HG03064 (cell line): ENCODE measurements at regions not wholly inside any gene's neighbourhood (a gene's known extent, or its start where the extent isn't known, plus 50 kb on each side); places are given as distances from the start of the nearest gene placed in this dataset.

Source experiments
- ATAC-seq: cut with Tn5 transposase; IDR thresholded peaks from one replicate; pipeline ENCODE4 v1.9.1; 2021; ENCODE audit warnings: low read depth; ENCODE audit not compliant: unreplicated experiment

DNA sequence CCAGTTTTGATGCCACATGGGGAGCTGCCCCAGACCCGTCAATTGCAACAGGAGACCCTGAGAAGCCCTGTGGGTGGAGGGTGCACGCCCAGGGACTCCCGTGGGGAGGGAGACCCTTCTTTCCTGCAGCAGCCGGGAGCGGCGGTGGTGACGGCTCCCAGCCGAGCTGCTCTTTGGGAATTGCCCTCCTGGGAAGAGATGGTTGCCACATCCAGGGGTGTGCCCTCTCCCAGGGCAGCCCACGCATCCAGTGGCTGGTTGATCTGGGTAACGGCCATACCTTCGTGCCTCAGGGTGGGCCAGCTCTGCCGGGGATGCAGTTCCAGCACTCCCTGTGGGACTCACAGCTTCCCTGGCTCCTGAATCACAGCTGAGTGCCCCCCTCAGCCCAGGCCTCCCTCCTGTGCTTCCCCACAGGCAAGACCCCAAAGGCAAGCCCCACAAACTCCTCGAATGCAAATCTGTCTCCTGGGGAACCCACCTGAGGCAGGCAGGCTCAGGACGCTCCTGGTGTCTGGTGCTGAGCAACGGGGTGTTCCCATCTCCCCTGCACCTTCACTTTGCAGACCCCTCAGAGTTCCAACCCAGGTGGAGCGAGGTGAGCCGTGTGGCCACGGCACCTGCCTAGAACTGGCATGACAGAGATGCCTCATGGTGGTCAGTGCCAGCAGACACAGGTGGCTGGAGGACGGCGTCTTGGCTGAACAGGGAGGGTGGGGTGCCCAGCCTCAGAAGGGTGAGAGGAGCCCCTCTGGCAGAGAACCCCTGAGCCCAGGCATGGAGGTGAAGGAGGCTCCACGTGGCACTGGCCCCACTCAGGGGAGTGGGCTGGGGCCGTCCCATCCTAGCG, 1027.4 kb downstream of the BRD1 start:
- no peak for ATAC-seq

DNA sequence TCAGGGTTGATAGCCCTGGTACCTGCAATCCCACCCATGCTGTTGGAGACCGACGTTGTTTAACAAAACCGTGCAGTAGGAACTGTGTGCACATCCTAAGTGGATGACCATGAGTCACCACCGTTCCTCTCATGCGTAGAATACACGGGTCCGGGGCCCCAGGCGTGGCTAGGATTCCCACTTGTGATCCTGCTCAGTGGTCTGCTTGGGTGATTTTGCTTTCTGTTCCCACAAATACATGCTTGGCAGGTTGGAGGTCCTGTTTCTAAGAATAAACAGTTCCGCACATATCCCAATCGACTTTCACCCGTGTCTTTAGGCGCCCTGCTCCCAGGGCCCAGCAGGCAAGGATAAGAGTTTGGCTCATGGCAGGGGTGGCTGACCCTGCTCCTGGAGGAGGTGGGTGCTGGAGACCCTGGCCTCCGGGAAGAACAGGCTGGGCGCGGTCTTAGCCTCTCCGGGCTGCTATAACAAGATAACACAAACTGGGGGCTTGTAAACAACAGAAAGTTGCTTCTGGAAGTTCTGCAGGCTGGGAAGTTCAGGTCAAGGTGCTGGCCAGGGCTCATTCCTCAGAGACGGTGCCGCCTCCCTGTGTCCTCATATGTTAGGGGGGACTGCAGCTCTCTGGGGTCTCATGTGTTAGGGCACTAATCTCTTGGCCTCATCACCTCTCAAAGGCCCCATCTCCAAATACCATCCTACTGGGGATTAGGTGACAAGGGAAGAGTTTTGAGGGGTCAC, 1028.3 kb downstream of the BRD1 start:
- ATAC-seq = no peak

DNA sequence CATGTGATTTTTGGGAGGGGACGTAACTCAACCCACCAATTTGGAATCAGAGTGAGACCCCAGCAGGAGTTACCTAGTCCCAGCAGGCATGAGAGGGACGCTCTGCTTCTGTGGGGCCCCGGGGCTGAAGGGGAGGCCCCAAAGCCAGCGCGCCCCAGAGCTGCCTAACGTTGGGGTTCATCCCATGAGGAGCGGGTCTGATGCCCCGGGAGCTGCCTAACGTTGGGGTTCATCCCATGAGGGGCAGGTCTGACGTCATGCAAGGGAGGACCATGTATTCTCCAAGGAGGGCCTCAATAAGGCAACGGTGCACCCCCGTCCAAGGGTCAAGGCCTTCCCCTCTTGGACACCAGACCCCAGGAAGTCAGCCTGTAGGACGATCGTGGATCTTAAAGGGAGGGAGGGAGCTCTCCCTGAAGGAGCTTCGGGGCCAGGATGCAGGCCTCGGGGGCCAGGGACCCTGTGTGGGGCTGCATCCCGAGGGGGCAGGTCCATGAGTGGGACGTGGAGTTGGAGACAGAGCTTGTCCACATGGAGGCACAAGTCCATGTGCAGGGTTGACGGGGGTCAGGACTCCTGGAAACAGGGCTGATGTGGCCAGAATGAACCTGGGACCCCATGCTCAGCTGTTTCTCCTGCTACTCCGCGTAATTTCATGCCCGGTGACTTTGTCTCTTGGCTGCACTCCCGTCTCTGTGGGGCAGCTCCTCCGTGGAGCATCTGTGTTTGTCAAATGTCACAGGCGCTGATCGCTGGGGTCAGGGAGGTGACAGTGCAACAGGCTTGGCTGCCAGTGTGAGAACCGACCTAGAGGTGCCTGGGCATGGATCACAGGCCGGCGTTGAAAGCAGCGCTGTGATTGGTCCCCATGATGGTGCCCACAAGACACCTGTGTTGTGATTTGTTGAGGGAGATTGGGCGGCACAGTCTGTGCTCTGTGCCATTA, 1029.1 kb downstream of the BRD1 start:
- no peak for ATAC-seq

DNA sequence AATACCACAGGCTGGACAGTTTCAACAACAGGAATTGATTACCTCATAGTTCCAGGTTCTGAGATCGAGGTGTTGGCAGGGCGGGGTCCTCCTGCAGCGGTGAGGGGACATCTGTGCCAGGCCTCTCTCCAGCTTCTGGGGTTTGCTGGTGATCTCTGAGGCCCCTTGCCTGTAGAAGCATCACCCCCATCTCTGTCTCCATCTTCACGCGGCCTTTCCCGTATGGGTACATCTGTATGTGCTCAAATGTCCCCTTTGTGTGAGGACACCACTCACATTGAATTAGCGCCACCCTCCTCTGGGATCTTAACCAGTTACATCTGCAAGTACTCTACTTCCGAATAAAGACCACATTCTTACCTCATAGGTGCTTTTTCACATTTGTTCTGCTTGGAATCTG, 1029.9 kb downstream of the BRD1 start:
- ATAC-seq = no peak

DNA sequence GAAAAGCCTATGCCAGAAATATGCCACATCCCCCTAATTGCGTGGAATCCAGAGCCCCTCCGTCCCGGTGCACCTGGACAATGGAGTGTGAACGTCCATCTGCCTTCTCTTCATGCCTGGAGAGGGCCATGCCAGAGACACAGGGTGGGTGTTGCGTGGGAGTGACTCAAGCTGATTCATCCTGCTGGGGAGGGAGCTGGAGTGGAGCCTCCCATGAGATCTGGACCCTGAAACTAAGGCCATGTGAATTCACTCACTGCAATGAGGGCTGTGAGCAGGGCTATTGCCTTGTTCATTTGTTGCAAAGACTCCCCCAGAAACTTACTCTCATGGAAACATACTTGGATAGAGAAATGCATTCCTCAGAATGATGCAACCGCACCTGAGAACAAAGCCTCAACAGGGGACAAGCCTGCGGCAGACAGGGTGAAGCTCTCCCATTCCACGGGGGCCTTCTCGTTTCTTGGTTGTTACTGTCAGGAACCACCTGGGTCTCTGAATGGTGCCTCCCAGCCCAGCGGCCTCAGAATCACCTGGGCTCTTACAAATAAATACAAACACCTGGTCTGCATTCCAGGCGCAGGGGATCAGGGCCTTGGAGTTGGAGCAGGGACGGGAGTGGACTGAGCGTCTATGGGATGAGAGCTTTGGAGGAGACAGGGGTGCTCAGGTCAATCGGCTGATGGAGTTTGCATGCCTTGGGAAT, 1031.2 kb downstream of the BRD1 start:
- ATAC-seq = no peak

DNA sequence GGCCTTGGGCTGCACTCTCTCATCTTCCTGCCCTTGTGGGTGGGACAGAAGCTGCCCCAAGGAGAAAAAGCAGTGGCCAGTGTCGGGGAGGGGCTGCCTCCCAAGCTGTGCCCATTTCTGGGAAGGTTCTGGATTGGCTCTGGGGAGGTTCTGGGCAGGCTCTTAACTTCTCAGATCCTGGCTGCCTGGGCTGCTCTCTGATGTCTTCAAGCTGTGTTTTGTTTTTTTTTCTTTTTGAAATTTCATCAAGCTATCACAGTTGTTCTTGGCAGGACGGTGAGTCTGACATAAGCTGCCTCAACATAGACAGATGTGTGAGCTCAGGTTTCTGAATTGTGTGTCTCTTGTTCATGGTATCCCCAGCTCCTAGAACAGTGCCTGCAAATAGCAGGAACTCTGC, 1032.0 kb downstream of the BRD1 start:
- ATAC-seq = no peak

DNA sequence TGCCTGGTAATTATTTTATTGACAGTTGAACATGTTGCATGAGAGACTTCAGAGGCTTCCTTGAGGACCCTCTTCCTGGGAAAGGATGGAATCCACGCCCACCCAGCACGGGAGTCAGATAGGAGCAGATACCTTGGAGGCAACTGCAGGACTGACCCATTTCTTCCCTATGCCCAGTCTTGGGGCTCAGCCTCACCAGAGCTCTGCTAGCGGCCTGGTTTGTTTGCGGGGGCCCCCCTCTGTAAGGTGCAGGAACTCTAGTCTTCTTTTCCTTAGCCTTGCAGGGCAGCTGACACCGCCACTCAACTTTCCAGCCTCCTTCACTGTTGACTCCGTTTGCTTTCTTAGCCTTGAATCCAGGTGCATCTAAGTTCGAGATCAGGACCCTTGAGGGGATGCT, 1032.8 kb downstream of the BRD1 start:
- no peak for ATAC-seq

DNA sequence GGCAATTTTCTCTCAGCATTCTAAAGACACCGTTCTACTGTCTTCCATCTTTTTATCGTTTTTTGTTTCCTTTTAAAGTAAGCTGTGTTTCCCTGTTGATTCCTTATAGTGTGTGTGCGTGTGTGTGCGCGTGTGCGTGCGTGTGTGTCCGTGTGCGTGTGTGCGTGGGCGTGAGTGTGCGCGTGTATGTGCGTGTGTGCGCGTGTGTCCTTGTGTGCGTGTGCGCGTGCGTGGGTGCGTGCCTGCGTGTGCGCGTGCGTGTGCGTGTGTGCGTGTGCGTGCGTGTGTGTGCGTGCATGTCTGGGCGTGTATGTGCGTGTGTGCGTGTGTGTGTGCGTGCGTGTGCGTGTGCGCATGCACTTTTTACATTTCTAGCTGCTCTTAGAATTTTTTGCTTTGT, 1033.7 kb downstream of the BRD1 start:
- no peak for ATAC-seq

DNA sequence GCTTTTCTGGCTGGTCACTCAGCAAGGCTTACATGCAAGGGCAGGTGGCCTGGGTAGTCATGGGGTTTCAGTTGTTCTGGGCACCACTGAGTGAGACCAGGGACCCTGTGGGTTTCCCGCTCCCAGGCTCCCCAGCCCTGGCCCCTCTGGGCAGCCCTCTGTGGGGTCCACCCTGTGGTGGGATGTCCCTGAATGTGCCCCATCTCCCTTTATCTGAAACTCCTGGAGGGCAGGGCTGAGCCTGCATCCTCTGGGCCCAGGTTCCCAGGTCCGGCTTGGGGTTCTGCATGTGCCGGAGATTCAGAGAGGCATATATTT, 1041.0 kb downstream of the BRD1 start:
- ATAC-seq = no peak

DNA sequence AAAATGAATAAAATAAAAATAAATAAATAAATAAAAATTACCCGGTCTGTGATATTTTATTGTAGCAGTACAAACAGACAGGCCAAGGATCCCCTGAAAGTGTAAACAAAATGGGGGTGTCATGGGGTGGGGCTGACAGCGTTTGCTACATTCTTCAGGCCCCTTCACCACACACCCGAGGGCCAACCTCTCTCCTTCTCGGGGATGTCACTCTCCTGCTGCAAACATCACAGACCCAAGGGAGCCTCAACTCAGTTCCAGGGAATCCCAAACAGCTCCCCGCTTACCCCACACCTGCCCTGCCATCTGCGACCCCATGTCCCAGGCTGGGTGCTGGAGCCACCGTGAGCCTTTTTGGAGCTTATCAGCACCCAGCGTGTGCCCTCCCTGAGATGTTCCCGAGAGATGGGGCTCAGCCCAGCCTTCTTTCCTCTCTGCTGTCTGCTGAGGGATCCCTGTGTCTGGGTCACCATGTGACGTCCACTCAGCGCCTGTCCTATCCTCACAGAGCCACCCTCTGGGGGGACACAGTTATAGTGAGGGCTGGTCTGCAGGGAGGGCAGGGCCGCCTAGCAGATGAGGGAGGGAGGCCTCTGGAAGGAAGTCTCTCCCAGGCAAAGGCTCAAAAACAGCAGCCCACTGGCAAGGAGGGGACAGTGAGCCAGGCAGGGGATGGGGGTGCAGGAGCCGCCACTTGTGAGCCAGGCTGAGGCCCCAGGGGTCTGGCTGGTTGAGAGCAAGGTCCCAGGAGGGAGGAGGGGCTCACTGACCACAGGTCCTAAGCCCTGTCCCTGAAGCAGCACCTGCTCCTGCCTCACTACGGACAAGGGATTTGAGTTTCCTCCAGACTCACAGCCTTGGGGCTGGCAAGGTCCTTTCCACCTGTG, 1041.6 kb downstream of the BRD1 start:
- no peak for ATAC-seq

DNA sequence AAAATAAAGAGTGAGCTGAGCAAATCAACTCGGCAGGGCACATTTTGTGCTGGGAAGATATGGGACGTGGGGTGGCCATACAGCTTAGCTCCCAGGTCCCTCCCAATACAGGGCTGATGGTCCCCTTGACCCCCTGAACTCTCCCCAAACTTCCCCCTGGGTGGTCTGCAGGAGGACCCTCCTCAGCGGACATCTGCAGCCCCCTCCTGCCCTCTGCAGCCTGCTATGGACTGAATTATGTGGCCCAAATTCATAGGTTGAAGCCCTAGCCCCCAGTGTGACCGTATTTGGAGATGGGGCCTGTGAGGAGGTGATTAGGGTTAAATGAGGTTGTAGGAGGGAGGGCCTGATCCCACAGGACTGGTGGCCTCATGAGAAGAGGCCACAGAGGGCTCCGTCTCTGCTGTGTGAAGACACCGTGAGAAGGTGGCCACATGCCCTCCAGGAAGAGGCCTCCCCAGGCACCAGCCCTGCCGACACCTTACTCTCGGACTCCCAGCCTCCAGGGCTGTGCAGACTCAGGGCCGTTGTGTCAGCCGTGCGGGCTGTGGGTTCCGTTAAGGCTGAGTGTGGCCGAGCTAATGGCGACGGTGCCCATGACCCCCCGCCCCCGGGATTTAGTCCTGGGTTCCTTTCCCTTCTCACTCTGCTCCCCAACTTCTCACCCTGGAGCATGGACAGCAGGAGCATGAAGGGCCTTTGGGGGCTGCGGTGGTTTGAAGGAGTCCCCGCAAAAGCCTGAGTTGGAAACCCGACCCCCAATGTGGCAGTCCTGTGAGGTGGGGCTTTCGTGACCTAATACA, 1042.8 kb downstream of the BRD1 start:
- no peak for ATAC-seq

DNA sequence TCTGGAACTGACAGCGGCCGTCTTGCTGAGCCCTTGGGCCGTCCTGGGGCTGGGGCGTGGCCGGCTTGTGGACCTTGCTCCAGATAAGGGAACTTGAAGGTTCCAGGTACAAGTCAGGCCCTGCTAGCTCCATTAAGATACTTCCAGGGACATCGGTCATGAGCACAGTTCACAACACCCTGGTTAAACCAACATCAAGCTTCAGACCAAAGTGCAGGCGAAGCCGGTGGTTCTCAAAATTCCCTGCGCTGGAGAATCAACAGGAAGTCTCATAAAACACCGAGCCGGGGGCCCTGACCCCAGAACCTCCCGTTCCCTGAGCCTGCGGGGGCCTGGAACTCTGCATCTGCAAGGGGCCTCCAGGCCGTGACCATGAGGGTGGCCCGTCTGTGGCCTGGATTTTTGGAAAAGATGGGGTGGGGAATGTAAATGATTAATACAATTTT, 1043.8 kb downstream of the BRD1 start:
- ATAC-seq = no peak

DNA sequence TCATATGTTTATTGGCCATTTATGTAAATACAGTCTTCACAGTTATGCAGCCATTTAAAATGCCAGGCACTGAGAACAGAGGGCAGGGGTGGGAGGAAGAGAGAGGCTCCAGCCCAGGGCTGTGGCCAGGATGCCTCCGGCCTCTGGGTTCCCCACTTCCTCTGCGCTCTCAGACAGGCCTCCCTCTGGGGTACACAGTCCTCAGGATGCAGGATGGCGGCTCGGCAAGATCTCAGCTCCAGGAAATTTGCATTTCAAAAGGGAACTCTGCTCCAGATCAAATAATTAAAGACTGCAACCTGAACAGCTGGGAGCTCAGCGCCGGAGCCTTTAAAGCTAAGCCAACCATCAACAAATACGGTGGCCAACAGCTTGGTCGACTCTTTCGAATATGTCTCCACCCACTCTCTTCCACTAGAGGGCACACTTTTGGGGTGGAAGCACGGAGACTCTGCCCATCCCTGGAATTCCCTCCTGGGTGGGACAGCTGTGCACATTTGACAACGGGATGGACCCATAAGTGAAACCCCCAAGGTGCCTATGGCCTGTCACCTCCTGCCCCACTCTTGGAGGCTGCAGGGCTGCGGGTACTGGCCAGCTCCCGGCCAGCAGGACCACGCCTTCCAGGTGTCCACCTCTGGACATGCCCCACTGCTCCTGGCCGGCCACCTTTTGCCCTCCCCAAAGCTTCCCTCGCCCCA, 1044.7 kb downstream of the BRD1 start:
- ATAC-seq = no peak

DNA sequence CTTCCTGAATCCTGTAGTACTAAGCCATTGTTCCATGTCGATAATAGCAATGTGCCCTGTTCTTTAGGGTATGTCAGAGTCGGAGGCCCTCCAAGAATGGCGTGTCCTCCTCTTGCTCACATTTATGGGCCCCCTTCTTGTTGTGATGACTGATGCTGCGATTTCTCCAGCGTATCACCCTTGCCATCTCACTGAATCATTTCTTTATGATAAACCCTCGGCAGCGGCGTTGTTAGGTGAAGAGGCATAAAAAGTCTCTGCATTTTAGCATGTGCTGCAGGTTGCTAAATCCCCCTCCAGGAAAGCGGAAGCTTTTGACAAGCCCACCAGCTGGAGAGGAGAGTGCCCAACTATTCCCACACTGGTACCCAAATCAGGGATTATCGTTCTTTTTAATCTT, 1045.3 kb downstream of the BRD1 start:
- no peak for ATAC-seq

DNA sequence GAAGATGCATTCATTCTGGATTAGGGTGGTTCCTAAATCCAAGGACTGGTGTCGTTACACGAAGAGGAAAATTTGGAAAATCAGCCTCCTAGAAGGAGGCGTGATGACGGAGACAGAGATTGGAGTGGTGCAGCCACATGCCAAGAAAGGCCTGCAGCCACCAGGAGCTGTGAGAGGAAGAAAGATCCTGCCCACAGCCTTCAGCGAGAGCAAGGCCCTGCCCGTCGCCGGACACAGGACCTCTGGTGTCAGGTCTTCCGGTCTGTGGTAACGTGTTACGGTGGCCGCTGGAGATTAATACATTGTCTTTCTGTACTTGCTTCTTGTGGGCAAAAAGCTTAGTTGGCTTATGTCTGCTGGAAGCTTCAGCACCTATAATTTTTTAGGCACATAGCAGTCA, 1045.8 kb downstream of the BRD1 start:
- ATAC-seq = no peak

DNA sequence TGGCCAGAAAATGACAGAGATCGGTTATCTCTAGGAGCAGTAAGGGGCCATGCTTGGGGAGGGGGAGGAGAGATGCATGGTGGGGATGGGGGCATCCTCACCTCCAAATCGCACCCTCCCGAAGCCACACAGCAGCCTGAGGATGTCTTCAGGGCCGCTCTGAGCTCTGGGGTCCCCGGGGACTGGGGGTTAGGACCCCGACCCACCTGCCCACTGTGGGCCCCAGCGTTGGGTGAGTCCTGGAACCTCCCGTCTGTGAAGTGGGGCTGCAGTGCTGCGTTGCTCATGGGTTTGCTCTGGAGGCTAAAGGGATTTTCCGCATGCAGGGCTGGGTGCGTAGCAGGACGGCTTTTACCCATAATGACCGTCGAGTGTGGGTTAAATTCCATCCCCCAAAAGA, 1046.3 kb downstream of the BRD1 start:
- no peak for ATAC-seq

DNA sequence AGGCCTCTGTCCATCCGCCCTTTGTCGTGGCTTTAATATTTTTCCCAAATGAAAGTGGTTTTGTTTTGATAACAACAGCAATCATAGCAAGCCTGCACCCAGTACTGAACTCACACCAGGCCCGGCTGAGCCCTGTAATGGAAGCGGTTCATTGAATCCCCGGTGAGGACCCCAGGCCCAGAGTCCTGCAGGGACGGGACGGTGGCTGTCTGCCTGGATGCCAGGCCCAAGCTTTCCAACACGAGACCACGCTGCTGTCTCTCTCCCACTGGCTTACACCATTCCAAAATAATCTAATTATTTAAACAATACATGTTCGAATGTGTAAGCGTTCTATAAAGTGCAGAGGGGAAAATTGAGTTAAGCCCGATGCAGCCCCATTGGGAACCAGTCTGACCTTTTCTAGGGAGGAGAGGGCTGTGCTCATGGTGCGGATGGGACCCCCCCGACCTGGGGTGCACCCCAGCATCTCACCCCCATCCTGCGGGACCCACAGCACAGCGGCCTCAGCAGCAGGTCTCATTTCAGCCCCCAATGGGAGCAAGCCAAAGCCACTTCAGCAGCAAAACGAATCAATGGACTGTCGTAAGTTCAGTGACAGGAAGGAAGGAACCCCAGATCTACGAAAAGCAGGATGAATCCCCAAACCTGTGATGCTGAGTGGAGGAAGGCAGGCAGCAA, 1046.9 kb downstream of the BRD1 start:
- no peak for ATAC-seq
